GM12892 (cell line): ENCODE measurements at regions not wholly inside any gene's neighbourhood (a gene's known extent, or its start where the extent isn't known, plus 50 kb on each side); places are given as distances from the start of the nearest gene placed in this dataset.
"Not testable (repeated sequence)": the region's sequence is repeated elsewhere in the genome, so short reads cannot be mapped to it uniquely, and the experiment has no call there.

Source experiments
- DNase-seq: peaks from one replicate; pipeline ENCODE4 v3.0.0; 2011; ENCODE audit not compliant: insufficient read length
- FAIRE-seq: peaks from 2 replicates; lab custom pipeline; 2011; peaks lifted over from hg19 to GRCh38; lab: Jason Lieb, UNC
- POLR2A ChIP-seq: IDR thresholded peaks from 2 replicates; pipeline ENCODE4 v1.6.1; 2011; ENCODE audit warnings: low read depth, low read length, control low read depth
- POLR2AphosphoS5 ChIP-seq: IDR thresholded peaks from 2 replicates; pipeline ENCODE4 v1.6.1; 2011; ENCODE audit warnings: low read depth, low read length, control low read depth
- TAF1 ChIP-seq: IDR thresholded peaks from 2 replicates; pipeline ENCODE4 v1.6.1; 2011; ENCODE audit warnings: low read depth, mild to moderate bottlenecking, control low read depth, low read length, borderline replicate concordance

GRCh38 chr20:39985271-39985827 is 703.7 kb downstream of the MAFB start:
- DNase-seq (no peak), FAIRE-seq (no peak)
- TF ChIP-seq TAF1 = no peak
- TF ChIP-seq POLR2A = no peak
- TF ChIP-seq POLR2AphosphoS5 = no peak

- DNase-seq (no peak), FAIRE-seq (no peak)
- TF ChIP-seq POLR2AphosphoS5 (no peak), TAF1 (no peak), POLR2A (no peak)
These were observed 705.4 kb downstream of the MAFB start for GRCh38 chr20:39983655-39984054.

- TF ChIP-seq POLR2AphosphoS5 (no peak), TAF1 (no peak), POLR2A (no peak)
- FAIRE-seq (no peak), DNase-seq (no peak)
These were observed 705.9 kb downstream of the MAFB start for GRCh38 chr20:39983183-39983582.

GRCh38 chr20:39974966-39975501 is 714.0 kb downstream of the MAFB start:
- FAIRE-seq = no peak
- DNase-seq = no peak
- TF ChIP-seq POLR2A (no peak), POLR2AphosphoS5 (no peak), TAF1 (no peak)

GRCh38 chr20:39968495-39968894 is 720.5 kb downstream of the MAFB start:
- no peak for TF ChIP-seq POLR2A
- no peak for TF ChIP-seq TAF1
- TF ChIP-seq POLR2AphosphoS5 = no peak

GRCh38 chr20:39967806-39968205 is 721.2 kb downstream of the MAFB start:
- no peak for TF ChIP-seq POLR2AphosphoS5
- TF ChIP-seq TAF1 = no peak
- TF ChIP-seq POLR2A = no peak
- FAIRE-seq = no peak
- no peak for DNase-seq

More at GRCh38 chr20:39968495-39968894, 720.5 kb downstream of the MAFB start:
- DNase-seq = no peak
- FAIRE-seq = no peak

- TF ChIP-seq TAF1 (no peak), POLR2AphosphoS5 (no peak), POLR2A (no peak)
- no peak for DNase-seq
- no peak for FAIRE-seq
These were observed 727.3 kb downstream of the MAFB start for GRCh38 chr20:39961637-39962244.

- TF ChIP-seq POLR2AphosphoS5 = no peak
- TF ChIP-seq POLR2A = no peak
- TF ChIP-seq TAF1 = no peak
- DNase-seq (no peak), FAIRE-seq (no peak)
These were observed 728.3 kb downstream of the MAFB start for GRCh38 chr20:39960522-39961428.

DNA sequence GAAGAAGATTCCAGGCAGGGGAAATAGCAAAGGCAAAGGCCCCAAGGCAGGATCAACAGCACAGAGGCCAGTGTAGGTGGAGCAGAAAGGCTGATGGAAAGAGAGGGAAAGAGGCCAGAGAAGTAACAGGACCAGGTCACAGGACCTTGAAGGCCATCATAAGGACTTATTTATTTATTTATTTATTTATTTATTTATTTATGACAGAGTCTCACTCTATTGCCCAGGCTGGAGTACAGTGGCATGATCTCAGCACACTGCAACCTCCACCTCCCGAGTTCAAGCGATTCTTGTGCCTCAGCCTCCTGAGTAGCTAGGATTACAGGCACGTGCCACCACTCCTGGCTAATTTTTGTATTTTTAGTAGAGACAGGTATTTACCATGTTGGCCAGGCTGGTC is 731.1 kb downstream of the MAFB start:
- not testable (repeated sequence) for FAIRE-seq, DNase-seq

DNA sequence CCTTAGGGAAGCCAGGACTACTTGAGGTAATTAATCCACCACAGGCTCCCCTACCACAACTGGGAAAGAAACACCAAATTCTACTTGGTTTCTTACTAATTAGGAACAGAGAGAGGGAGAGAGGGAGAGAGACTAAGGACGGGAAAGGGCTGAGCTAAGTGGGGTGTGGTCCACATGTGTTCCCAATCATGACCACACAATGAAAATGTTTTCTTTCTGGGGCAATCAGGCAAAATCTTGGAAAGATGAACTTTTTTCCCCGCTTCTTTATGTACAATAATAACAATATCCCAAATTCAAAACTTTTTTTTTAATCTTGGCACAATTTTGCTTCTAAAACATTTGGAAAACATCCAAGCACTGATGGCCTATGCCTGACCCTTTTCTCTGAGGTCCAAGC is 734.4 kb downstream of the MAFB start:
- TF ChIP-seq TAF1 = no peak
- no peak for TF ChIP-seq POLR2AphosphoS5
- TF ChIP-seq POLR2A = no peak
- no peak for DNase-seq
- FAIRE-seq = no peak

GRCh38 chr20:39946931-39947330 is 742.1 kb downstream of the MAFB start:
- FAIRE-seq = no peak
- TF ChIP-seq POLR2AphosphoS5 (no peak), POLR2A (no peak), TAF1 (no peak)

More at GRCh38 chr20:39946931-39947330, 742.1 kb downstream of the MAFB start:
- DNase-seq = no peak
